ENCODE measurements at regions not wholly inside any gene's neighbourhood (a gene's known extent, or its start where the extent isn't known, plus 50 kb on each side); places are given as distances from the start of the nearest gene placed in this dataset.

GRCh38 chr22:34255042-34255441, 334.8 kb upstream of the LARGE1 start:
- H3K36me3 ChIP-seq (ENCODE audit: control insufficient read depth, insufficient read depth, low read length): no peaks in the 10 kb centered on the region
- no peaks in the 10 kb centered on the region for H3K27me3 ChIP-seq (ENCODE audit: control insufficient read depth, insufficient read depth, low read length)
- Mint-ChIP-seq H3K9me3 (peaks cover 2 to 29% (median 14%) of the 10 kb centered on the region in 7 donors), H3K4me1 (no peaks in the 10 kb centered on the region), H3K27me3 (peaks cover 4% of the 10 kb centered on the region), H3K27ac (no peak overlapping the region), H3K36me3 (no peaks in the 10 kb centered on the region), H3K4me3 (no peak overlapping the region)
- no peaks in the 10 kb centered on the region for H3K4me1 ChIP-seq (ENCODE audit: control insufficient read depth, insufficient read depth, low read length, poor library complexity, severe bottlenecking)
- no peak overlapping the region for H3K4me3 ChIP-seq (ENCODE audit: low read depth, low read length)
- H3K27ac ChIP-seq (ENCODE audit: insufficient read depth, low read length, poor library complexity, severe bottlenecking): no peak overlapping the region
- DNase-seq (no peak), ATAC-seq (ENCODE audit: low read depth in 2 of 2) (no peak)
- H3K9me3 ChIP-seq (ENCODE audit: control insufficient read depth in 2 of 2, low read length in 2 of 2): peaks cover 0 to 2% of the 10 kb centered on the region in 2 experiments

- Histone ChIP-seq H3K36me3 (ENCODE audit: control insufficient read depth, insufficient read depth, low read length) (no peaks in the 10 kb centered on the region), H3K4me1 (ENCODE audit: control insufficient read depth, insufficient read depth, low read length, poor library complexity, severe bottlenecking) (no peaks in the 10 kb centered on the region), H3K27me3 (ENCODE audit: control insufficient read depth, insufficient read depth, low read length) (no peaks in the 10 kb centered on the region), H3K27ac (ENCODE audit: insufficient read depth, low read length, poor library complexity, severe bottlenecking) (no peak overlapping the region), H3K9me3 (ENCODE audit: control insufficient read depth in 2 of 2, low read length in 2 of 2) (no peaks in the 10 kb centered on the region), H3K4me3 (ENCODE audit: low read depth, low read length) (no peak overlapping the region)
- ATAC-seq (ENCODE audit: low read depth in 2 of 2) (no peak), DNase-seq (no peak)
- H3K4me3 Mint-ChIP-seq: no peak overlapping the region
- H3K36me3 Mint-ChIP-seq: no peaks in the 10 kb centered on the region
- no peaks in the 10 kb centered on the region for H3K27me3 Mint-ChIP-seq
- peaks cover 0 to 5% (median 3%) of the 10 kb centered on the region in 7 donors for H3K9me3 Mint-ChIP-seq
- no peaks in the 10 kb centered on the region for H3K4me1 Mint-ChIP-seq
- no peak overlapping the region for H3K27ac Mint-ChIP-seq
These were observed 357.8 kb upstream of the LARGE1 start for GRCh38 chr22:34278121-34278520.

- H3K27ac ChIP-seq (ENCODE audit: insufficient read depth, low read length, poor library complexity, severe bottlenecking): no peak overlapping the region
- Mint-ChIP-seq H3K9me3 (peaks cover 0 to 5% (median 3%) of the 10 kb centered on the region in 7 donors), H3K36me3 (no peaks in the 10 kb centered on the region), H3K27me3 (no peaks in the 10 kb centered on the region), H3K4me1 (no peaks in the 10 kb centered on the region), H3K4me3 (no peak overlapping the region), H3K27ac (no peak overlapping the region)
- no peak overlapping the region for H3K4me3 ChIP-seq (ENCODE audit: low read depth, low read length)
- no peaks in the 10 kb centered on the region for H3K27me3 ChIP-seq (ENCODE audit: control insufficient read depth, insufficient read depth, low read length)
- DNase-seq (no peak), ATAC-seq (ENCODE audit: low read depth in 2 of 2) (no peak)
- no peaks in the 10 kb centered on the region for H3K9me3 ChIP-seq (ENCODE audit: control insufficient read depth in 2 of 2, low read length in 2 of 2)
- H3K4me1 ChIP-seq (ENCODE audit: control insufficient read depth, insufficient read depth, low read length, poor library complexity, severe bottlenecking): no peaks in the 10 kb centered on the region
- no peaks in the 10 kb centered on the region for H3K36me3 ChIP-seq (ENCODE audit: control insufficient read depth, insufficient read depth, low read length)
These were observed 361.5 kb upstream of the LARGE1 start for GRCh38 chr22:34281738-34282137.

GRCh38 chr22:34283844-34284243, 363.6 kb upstream of the LARGE1 start:
- no peak overlapping the region for H3K4me3 Mint-ChIP-seq
- H3K36me3 Mint-ChIP-seq: no peaks in the 10 kb centered on the region
- H3K4me1 Mint-ChIP-seq: no peaks in the 10 kb centered on the region
- Histone ChIP-seq H3K27ac (ENCODE audit: insufficient read depth, low read length, poor library complexity, severe bottlenecking) (no peak overlapping the region), H3K9me3 (ENCODE audit: control insufficient read depth in 2 of 2, low read length in 2 of 2) (no peaks in the 10 kb centered on the region), H3K4me3 (ENCODE audit: low read depth, low read length) (no peak overlapping the region), H3K4me1 (ENCODE audit: control insufficient read depth, insufficient read depth, low read length, poor library complexity, severe bottlenecking) (no peaks in the 10 kb centered on the region), H3K36me3 (ENCODE audit: control insufficient read depth, insufficient read depth, low read length) (no peaks in the 10 kb centered on the region), H3K27me3 (ENCODE audit: control insufficient read depth, insufficient read depth, low read length) (no peaks in the 10 kb centered on the region)
- ATAC-seq (ENCODE audit: low read depth in 2 of 2) (no peak), DNase-seq (no peak)
- H3K9me3 Mint-ChIP-seq: peaks cover 0 to 9% (median 4%) of the 10 kb centered on the region in 7 donors
- H3K27ac Mint-ChIP-seq: no peak overlapping the region
- no peaks in the 10 kb centered on the region for H3K27me3 Mint-ChIP-seq

GRCh38 chr22:34293324-34293723, 373.0 kb upstream of the LARGE1 start:
- Mint-ChIP-seq H3K27me3 (no peaks in the 10 kb centered on the region), H3K9me3 (peaks cover 0 to 5% (median 0%) of the 10 kb centered on the region in 7 donors), H3K36me3 (no peaks in the 10 kb centered on the region), H3K4me1 (no peaks in the 10 kb centered on the region), H3K27ac (no peak overlapping the region), H3K4me3 (no peak overlapping the region)
- no peak for DNase-seq
- Histone ChIP-seq H3K27ac (ENCODE audit: insufficient read depth, low read length, poor library complexity, severe bottlenecking) (no peak overlapping the region), H3K4me1 (ENCODE audit: control insufficient read depth, insufficient read depth, low read length, poor library complexity, severe bottlenecking) (no peaks in the 10 kb centered on the region), H3K27me3 (ENCODE audit: control insufficient read depth, insufficient read depth, low read length) (no peaks in the 10 kb centered on the region), H3K4me3 (ENCODE audit: low read depth, low read length) (no peak overlapping the region), H3K9me3 (ENCODE audit: control insufficient read depth in 2 of 2, low read length in 2 of 2) (no peaks in the 10 kb centered on the region), H3K36me3 (ENCODE audit: control insufficient read depth, insufficient read depth, low read length) (no peaks in the 10 kb centered on the region)
- ATAC-seq (ENCODE audit: low read depth in 2 of 2): no peak

GRCh38 chr22:34294476-34294875, 374.2 kb upstream of the LARGE1 start:
- Histone ChIP-seq H3K4me3 (ENCODE audit: low read depth, low read length) (no peak overlapping the region), H3K36me3 (ENCODE audit: control insufficient read depth, insufficient read depth, low read length) (no peaks in the 10 kb centered on the region), H3K27me3 (ENCODE audit: control insufficient read depth, insufficient read depth, low read length) (no peaks in the 10 kb centered on the region), H3K27ac (ENCODE audit: insufficient read depth, low read length, poor library complexity, severe bottlenecking) (no peak overlapping the region), H3K9me3 (ENCODE audit: control insufficient read depth in 2 of 2, low read length in 2 of 2) (no peaks in the 10 kb centered on the region), H3K4me1 (ENCODE audit: control insufficient read depth, insufficient read depth, low read length, poor library complexity, severe bottlenecking) (no peaks in the 10 kb centered on the region)
- DNase-seq (no peak), ATAC-seq (ENCODE audit: low read depth in 2 of 2) (no peak)
- H3K27me3 Mint-ChIP-seq: no peaks in the 10 kb centered on the region
- H3K4me3 Mint-ChIP-seq: no peak overlapping the region
- no peaks in the 10 kb centered on the region for H3K36me3 Mint-ChIP-seq
- H3K4me1 Mint-ChIP-seq: no peaks in the 10 kb centered on the region
- no peak overlapping the region for H3K27ac Mint-ChIP-seq
- no peaks in the 10 kb centered on the region for H3K9me3 Mint-ChIP-seq

- no peak overlapping the region for H3K27ac ChIP-seq (ENCODE audit: insufficient read depth, low read length, poor library complexity, severe bottlenecking)
- H3K4me1 Mint-ChIP-seq: no peaks in the 10 kb centered on the region
- ATAC-seq (ENCODE audit: low read depth in 2 of 2) (no peak), DNase-seq (no peak)
- no peaks in the 10 kb centered on the region for H3K36me3 Mint-ChIP-seq
- no peak overlapping the region for H3K27ac Mint-ChIP-seq
- H3K4me3 Mint-ChIP-seq: no peak overlapping the region
- H3K27me3 Mint-ChIP-seq: no peaks in the 10 kb centered on the region
- H3K9me3 Mint-ChIP-seq: no peaks in the 10 kb centered on the region
- no peaks in the 10 kb centered on the region for H3K27me3 ChIP-seq (ENCODE audit: control insufficient read depth, insufficient read depth, low read length)
- H3K9me3 ChIP-seq (ENCODE audit: control insufficient read depth in 2 of 2, low read length in 2 of 2): no peaks in the 10 kb centered on the region
- no peaks in the 10 kb centered on the region for H3K4me1 ChIP-seq (ENCODE audit: control insufficient read depth, insufficient read depth, low read length, poor library complexity, severe bottlenecking)
- H3K4me3 ChIP-seq (ENCODE audit: low read depth, low read length): no peak overlapping the region
- H3K36me3 ChIP-seq (ENCODE audit: control insufficient read depth, insufficient read depth, low read length): no peaks in the 10 kb centered on the region
These were observed 374.7 kb upstream of the LARGE1 start for GRCh38 chr22:34294986-34295385.

GRCh38 chr22:34296461-34296860, 376.2 kb upstream of the LARGE1 start:
- no peaks in the 10 kb centered on the region for H3K27me3 Mint-ChIP-seq
- DNase-seq: no peak
- Histone ChIP-seq H3K27ac (ENCODE audit: insufficient read depth, low read length, poor library complexity, severe bottlenecking) (no peak overlapping the region), H3K27me3 (ENCODE audit: control insufficient read depth, insufficient read depth, low read length) (no peaks in the 10 kb centered on the region), H3K36me3 (ENCODE audit: control insufficient read depth, insufficient read depth, low read length) (no peaks in the 10 kb centered on the region), H3K4me1 (ENCODE audit: control insufficient read depth, insufficient read depth, low read length, poor library complexity, severe bottlenecking) (no peaks in the 10 kb centered on the region), H3K9me3 (ENCODE audit: control insufficient read depth in 2 of 2, low read length in 2 of 2) (no peaks in the 10 kb centered on the region), H3K4me3 (ENCODE audit: low read depth, low read length) (no peak overlapping the region)
- H3K36me3 Mint-ChIP-seq: no peaks in the 10 kb centered on the region
- H3K4me1 Mint-ChIP-seq: no peaks in the 10 kb centered on the region
- no peak overlapping the region for H3K27ac Mint-ChIP-seq
- ATAC-seq (ENCODE audit: low read depth in 2 of 2): no peak
- peaks cover 0 to 2% (median 0%) of the 10 kb centered on the region in 7 donors for H3K9me3 Mint-ChIP-seq
- no peak overlapping the region for H3K4me3 Mint-ChIP-seq

All from CD4-positive, CD25-positive, alpha-beta regulatory T cell (primary cell).